ENCODE measurements at regions not wholly inside any gene's neighbourhood (a gene's known extent, or its start where the extent isn't known, plus 50 kb on each side); places are given as distances from the start of the nearest gene placed in this dataset.

DNA sequence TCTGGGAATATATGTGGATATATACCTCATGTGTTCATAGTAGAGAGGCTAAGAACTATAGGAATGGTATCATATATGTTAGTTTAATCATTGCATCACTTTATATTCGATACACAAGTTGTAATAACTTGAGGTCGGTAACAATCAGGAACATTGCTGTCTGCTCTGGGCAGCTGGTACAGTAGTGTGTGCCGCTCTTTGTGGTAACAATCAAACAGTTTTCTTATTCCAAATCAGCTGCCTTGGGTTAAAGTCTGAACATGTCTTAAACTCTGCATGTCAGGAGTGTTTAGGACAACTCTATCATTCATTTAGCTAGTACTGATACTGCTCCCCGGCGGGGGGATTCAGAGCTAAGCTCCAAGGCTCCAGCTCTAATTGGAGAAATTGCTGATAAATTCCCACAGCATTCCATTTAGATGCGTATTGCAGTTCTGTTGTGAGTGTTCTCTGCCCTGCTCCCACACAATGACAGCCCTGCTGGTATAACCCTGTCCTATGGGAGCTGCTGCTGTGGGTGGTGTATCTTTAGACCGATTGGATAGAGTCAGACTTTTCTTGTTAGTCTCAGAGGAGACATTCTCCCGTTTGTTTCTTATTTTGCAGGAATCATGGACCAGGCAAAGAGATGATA is 707.5 kb upstream of the FZD8 start:
- no peak for DNase-seq

DNA sequence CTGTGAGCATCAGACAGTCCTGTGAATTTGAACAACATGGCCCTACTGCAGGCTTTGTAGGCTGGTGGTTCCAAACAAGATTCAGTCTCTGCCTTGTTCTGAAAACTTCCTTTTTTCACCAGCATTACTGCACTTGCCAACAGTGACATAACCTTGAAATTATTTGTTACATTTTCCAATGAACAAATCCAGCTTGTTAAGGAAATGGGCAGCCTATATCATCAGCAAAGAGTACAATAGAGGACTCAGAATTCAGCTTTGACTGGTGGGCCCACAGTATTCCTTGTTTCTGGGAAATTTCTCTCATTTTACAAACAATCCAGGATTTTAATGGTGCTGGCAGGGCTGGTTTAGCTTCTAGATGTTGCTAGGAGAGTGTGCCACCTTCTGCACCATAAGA is 703.7 kb upstream of the FZD8 start:
- no peak for DNase-seq

DNA sequence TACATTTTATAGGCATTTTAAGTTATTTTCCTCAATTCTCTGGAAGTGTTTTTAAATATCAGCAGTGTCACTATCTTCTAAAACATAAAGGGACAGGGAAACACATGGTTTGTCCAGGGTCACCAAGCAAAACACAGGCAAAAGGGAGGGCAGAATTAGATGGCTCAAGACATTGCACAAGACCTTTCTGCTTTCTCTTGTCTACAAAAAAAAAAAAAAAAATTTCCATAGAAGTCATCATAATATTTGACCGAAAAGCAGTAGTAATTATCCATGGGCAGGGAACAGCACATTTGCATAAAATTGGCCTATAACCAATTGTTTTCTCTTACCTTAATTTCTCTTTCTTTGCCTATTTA is 703.1 kb upstream of the FZD8 start:
- no peak for DNase-seq

DNA sequence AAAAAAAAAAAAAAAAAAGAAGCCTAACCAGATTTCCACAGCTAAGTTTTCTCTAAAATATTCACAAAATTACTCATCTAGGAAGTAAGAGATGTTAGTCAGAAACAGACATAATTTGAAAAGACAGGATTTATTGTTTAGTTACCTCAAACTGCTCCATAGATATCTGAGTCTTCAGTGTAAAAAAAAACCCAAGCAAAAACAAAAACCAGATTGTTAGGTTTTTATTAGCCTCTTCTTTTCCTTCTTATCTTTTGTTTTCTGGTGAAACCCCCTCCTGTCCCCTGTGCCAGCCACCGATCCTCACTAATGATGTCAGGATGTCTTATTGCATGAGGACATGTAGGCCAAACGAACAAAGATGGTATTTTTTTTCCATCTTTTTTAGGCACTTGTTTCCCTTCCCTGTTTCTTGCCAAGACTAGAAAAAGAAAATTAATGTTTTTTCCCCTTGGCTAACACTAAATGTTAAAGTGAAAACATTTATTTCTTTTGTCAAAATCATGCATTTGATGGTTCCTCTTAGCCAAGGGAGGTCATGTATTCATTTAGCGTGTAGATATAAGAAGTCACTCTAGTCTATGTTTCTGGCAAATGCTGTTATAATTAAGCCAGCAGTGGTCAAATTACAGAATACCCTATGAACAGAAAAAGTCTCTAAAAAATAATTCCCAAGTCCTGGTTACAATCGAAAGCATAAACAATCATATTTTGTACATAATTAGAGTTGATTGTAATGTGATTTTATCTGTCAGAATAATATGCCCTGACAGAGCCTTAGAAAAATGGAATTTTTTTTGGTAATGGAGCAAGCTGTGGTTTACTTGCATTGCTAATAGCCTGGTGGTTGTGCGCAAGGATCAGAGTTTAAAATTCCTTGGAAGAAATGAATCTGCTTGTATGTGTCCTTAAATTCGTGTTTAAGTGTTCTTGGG is 702.4 kb upstream of the FZD8 start:
- no peak for DNase-seq

DNA sequence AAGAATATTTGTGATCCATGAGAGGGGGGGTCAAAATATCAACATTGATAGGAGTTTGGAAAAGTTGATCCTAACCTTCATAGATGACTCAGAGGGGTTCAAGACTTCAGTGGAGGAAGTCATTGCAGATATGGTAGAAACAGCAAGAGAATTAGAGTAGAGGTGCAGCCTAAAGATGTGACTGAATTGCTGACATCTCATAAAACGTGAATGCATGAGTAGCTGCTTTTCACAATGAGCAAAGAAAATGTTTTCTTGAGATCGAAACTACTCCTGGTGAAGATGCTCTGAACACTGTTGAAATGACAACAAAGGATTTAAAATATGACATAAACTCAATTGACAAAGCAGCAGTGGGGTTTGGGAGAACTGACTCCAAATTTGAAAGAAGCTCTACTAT is 700.7 kb upstream of the FZD8 start:
- no peak for DNase-seq

DNA sequence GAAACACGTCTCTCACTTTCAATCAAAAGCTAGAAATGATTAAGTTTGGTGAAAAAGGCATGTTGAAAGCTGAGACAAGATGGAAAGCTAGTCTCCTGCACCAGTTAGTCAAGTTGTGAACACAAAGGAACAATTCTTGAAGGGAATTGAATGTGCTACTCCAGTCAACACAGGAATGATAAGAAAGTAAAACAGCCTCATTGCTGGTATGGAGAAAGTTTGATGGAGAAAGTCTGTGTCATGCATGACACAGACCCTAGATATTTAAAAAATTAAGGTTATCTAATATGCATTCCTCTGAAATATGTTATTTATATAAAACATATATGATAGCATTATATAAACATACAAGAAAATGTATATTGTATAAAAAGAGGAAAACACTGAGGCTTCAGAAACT is 699.4 kb upstream of the FZD8 start:
- no peak for DNase-seq

DNA sequence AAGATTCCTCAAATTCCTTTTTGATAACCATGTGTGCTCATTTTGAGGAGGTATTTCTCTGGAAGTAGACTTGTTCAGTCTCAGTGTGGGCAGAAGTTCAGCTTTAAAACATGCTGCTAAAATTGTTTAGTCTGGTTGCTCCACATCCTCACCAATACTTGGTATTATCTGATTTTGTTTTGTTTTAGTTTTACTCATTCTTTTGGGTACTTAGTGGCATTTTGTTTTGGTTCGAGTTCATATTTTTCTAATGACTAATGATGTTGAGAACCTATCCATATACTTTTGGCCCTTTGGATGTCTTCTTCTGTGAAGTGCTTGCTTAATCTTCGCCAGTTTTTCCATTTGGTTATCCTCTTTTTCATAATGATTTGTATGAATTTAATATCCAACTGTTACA is 694.2 kb upstream of the FZD8 start:
- DNase-seq = no peak

DNA sequence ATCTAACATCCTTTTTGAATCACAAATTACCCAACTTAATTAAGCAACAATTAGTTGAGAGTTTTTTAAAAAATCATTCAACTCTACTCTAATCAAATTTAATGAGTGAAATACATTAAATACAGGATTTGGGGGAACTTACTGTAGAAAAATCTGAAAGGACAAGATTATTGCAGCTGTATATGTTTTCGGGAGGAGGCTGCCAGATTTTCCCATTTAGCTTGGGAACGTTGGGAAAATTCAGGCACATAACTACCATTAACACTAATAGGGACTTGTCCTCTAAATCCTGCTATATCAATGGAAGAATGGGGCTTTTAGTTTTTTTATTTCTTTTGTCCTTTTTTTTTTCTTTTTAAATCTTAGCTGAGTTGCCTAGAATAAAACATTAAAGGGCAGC is 691.4 kb upstream of the FZD8 start:
- no peak for DNase-seq

DNA sequence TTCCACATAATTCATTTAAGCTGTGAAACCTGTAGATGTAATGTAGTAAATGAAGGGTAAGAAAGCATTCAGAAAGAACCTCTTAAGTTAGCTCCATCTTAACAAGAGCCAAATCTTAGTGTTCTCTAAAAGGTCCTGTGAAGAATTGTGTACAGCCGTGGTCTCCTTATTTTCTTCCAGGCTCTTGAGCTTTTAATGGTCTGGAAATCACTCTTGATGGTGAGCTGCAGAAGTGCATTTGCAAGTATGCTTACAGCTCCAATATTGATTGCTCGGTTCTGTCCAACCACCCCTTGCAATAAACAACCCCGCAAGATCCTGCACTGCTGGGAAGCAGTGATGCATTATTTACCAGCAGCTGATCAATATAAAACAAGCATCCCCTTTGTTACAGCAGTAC is 690.8 kb upstream of the FZD8 start:
- no peak for DNase-seq

DNA sequence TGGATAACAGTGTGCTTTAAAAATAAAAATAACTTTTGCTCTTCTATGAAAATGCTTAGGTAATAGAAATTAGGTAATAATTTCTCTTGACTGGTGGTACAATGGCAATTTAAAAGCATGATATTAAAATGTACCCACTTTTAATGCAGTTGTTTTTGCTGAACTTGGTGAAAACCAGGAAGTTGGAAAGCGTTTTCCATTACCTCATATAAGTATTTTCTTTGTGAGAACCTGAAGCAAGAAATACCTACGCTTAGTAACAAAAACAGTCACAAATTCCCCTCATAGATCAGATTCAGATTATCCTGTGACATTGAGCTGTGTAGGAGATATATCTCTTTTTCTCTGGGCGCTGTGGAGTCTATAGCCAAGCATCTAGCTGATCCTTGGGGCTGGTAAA is 689.0 kb upstream of the FZD8 start:
- DNase-seq = no peak

DNA sequence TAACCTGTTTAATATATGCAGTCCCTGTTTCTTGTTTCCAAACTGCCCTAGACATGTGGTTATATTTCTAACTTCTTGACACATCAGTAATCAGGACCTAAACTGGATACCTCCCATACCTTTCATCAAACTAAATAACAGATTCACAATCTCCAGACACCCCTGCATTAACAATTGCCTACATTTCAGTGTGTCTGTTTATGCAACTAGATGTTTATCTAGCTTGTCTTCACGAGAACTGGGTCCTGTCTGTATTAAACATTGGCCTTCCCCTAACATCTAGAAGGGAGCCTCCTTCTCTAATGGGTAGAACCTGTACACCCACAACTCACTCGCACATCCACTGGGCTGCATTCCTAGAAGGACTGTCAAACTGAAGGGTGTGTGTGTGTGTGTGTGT is 683.7 kb upstream of the FZD8 start:
- no peak for DNase-seq

DNA sequence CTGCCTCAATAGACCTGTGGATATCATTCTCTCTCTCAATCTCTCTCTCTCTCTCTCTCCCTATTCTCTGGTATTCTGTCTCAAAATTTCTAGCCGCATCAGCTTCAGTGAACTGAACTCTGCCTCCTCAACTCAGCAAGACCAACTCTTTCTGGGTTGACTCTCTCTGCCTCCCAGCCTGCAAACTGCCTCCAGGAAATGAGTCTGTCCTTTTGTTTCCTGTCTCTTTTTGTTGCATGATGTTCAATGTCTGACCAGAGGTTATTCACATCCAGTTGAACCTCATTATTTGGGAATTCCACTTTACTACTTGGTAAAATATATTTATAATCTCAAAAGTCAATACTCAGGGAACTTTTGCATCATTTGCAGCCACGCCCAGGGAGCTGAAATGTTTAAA is 682.7 kb upstream of the FZD8 start:
- no peak for DNase-seq

DNA sequence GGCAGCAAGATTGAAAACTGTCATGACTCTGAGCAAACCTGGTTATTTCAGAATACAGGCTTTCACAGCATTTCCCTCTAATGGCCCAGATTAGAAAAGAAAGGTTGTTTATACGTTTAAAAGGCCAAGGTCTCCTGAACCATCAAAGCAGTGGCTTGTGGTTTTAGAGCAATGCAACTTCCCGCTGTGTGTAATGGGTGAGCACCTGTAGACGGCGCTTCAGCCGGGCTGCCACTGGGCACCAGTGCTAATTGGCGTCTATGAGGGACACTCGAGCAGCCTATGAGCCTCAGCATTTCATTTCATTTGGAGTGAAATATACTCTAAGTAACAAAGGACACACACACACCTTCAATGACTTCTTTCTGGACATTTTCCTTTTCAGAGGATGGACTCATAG is 671.0 kb upstream of the FZD8 start:
- DNase-seq = no peak

DNA sequence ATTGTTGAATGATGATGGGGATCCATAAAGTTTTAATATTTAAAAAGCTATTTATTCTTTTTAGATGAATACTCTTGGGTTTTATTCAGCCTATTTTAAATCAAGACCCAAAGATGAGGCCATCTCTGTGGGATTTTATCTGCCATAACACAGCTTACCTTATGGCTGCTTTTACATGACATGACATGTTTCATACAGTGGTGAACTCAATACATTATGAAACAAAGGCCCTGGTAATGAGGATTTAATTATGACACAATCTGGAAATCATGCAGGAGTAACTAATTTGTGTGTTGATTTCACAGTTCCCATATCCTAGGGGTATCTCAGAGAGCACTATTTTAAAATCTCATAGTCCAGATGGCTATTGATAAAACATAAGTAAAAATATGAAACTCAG is 661.8 kb upstream of the FZD8 start:
- DNase-seq = no peak

DNA sequence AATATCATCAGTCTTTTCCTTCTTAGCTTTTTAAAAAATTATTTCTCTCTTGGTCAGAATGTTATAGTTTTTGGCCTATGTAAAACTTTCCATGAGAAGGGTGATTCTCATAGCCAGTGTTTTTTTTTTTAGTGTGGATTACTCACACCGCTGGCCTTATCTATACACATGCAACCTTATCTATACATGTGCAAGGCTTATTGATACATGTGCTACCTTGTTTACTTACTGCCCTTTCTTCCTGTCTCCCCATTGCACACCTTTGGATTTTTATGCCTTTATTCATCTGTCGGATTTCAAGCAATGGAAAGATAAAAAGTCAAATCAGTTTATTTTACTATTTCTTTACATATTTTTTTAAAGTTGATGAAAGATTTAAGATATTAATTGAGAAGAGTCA is 660.0 kb upstream of the FZD8 start:
- no peak for DNase-seq

DNA sequence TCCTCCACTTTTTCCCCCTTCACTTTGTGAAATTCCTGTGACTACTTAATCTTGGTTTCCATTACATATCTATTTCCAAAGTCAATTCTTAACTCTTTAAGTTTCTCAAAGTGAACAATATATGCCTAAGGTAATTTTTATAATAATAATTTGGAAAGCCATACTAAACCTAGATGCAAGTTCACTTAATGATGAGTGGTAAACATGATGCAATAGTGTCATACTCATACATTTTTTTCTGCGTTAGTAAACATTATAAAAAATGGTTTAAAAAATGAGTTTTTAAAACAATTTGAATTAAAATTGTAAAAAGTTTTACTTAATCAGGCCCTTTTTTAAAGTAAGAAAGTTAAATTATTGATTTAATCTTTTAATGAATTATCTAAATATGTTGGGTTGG is 659.4 kb upstream of the FZD8 start:
- DNase-seq = no peak

DNA sequence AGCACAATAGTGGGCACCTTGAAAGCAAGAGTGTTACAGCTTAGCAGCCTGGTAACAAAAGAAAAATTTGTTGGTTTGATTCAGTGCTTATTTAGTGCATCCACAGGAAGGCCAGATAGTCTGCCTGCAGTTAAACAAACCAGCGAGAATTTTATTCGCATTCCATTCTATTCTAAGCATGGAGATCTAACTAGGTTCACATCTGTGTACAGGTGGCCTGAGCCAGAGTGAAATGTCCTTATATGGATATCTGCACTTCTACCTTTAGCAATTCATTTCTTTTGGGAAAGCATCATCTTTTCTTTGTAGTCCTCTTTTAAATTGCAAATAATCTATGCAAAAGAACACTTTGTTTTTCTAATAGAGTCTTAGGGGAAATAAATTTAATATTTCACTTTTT is 659.0 kb upstream of the FZD8 start:
- no peak for DNase-seq

DNA sequence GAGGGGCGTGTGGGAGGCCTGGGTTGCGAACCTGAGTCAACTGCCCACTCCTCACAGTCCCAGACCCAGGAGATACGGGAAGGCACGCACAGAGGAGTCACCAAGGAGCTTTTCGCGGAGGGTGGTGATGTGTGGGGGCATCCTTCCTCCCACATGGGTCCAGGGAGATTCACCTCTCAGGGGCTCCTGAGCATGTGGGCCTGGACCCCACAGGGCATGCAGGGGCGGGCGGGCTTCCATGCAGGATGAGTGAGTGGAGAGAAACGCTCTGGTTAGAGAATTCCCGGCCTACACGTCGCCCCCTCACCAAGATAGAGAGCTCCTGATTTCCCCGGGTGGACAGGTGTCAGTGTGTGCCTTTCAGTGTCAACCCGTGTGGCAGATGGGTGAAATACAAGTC is 641.7 kb upstream of the FZD8 start:
- no peak for DNase-seq

DNA sequence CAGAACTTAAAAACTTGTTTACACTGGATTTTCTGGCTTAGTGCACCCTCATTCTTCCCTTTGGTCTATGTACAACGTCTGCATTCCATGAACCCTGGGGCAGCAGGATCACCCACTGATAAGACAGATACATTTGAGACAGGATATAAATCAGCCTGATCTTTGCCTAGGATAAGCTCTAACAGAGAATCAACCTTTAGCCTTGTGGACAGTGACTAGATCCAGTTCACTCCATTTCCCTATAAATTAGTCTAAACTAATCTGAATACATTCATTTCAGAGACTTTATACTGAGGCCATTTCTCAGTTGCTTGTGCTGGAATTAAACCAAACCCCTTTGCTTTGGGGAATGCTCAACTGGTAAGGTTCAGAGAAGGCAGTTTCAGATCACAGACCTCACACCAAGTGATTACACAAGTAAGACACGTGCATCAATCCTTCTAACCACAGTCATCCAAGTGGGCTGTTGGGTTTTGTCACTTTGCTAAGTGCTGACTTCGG is 639.8 kb upstream of the FZD8 start:
- no peak for DNase-seq

DNA sequence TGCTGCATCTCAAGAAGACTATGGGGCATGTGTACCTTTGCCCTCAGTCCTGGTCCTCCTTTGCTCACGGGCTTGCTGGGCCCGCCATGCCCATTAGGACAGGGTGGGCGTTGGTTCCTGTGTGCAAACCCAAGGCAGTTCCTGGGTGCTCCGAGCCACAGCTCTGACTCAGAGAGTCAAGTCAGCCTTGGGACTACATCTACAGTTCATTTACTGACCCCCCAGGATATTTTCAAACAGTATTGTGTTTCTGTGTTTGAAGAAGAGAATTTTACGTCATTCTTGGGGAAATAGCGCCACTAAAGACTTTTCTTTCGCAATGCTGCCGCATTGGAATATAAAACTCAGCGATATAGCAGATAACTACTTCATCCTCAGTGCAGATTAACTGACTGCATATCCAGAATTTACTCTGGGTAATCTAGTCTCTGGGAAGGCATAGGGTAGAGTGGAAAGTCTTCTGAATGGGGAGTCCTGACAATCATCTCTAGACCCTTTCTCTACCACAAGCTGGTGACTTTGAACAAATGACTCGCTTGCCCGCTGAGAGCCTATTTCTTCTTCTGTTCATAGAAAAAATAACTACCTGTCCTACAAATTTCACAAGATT is 638.9 kb upstream of the FZD8 start:
- DNase-seq = no peak

DNA sequence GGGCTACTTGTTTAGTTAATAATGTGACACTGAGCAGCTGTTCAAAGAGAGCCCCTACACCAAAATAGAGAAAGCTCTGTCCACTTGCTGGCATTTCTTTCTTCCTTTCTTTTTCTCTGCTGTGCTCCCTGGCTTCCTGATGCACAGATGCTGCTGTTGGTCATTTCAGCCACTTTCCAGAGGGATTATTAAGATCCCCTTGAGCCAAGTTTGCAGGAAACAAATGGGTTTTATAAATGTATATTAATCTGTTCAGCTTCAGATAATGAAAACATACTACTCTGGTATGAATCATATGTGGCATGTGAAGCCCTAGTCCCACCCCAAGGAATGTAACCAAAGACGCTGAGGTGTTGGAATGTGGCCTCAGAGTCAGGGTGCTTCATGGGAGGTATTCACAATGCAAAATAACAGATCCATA is 638.2 kb upstream of the FZD8 start:
- DNase-seq = no peak

DNA sequence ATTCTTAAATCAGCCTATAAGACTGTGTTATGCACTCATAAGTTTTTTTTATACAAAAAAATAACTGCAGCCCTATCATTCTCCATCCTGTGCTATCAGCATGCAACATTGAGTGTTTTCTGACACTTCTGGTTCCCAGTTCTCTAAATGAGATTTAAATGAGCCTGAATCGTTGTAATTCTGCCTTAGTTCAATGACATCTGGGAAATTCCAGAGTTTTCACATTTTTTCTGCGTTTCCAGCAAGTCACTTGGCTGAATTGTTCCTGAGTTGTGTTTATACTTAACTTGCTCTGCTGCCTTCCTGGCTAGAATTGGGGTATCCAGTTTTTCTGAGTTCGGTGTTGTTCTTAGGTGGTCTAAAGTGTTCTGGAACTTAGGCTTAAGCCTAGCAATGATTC is 636.1 kb upstream of the FZD8 start:
- no peak for DNase-seq

DNA sequence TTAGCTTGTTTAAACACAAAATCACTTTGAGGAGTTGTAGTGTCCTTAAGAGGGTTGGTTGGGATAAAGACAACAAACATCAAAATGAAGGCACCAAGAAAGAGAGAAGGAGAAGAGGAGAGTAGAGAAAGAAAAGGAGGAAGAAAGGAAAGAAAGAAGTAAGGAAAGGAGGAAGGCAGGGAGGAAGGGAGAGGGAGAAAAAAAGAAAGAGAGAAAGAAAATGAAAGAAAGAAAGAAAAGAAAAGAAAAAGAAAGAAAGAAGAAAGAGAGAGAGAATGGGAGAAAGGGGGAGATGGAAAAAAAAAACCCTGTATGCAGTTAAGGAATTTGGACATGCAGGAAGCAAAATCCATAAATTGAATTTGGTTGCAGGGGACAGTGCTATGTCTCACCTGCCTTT is 635.4 kb upstream of the FZD8 start:
- DNase-seq = no peak

DNA sequence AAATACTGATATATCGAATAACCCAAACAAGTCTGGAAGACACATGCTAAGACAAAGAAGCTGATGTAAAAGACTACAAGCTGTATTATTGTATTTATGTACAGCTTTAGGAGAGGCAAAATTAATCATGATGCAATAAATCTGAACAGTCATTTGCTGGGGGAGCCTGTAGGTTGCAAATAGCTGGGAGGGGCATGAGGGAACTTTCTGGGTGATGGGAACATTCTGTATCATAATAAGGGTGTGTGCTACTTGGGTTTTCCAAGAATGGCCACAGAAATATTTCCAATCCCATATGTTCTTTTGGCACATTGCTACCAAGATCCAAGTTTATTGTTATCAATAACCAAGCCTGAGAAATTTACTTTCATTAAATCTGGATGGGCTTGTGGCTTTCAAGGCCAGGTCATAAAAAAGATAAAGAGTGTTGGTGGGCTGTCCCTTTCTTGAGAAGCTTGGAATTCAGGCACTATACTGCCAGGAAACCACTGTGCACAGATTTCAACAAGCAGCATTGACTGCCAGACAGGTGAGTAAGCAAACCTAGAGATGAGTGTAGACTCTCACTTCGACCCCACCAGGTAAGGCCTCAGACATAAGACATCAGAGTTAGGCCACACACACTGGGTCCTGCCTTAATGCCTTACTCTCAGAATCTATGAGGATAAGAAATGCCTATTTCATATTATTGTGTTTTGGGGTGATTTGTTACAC is 629.7 kb upstream of the FZD8 start:
- no peak for DNase-seq
